ENCODE measurements at regions not wholly inside any gene's neighbourhood (a gene's known extent, or its start where the extent isn't known, plus 50 kb on each side); places are given as distances from the start of the nearest gene placed in this dataset.
A peak's percentile ranks its signal among the peaks of the same experiment; 100 is the strongest.

GRCh38 chr13:99072356-99072755 is 94.5 kb upstream of the DOCK9 start:
- Histone ChIP-seq H3K36me3 (ENCODE audit: control insufficient read depth in 5 of 5, insufficient read depth in 5 of 5, low read length in 5 of 5) (no peaks in the 10 kb centered on the region), H3K4me3 (ENCODE audit: low read depth in 1 of 5, low read length in 5 of 5) (no peak overlapping the region), H3K9me3 (ENCODE audit: control insufficient read depth in 5 of 5, low read length in 5 of 5) (peaks cover 0 to 10% (median 5%) of the 10 kb centered on the region in 5 donors), H3K4me1 (ENCODE audit: control insufficient read depth in 5 of 5, insufficient read depth in 5 of 5, low read length in 5 of 5) (peaks cover 0 to 2% (median 0%) of the 10 kb centered on the region in 5 donors), H3K9ac (ENCODE audit: low read length in 5 of 5) (no peak overlapping the region), H3K27ac (ENCODE audit: low read depth, low read length) (no peak overlapping the region), H3K27me3 (ENCODE audit: control insufficient read depth in 5 of 5, insufficient read depth in 4 of 5, low read length in 5 of 5) (peaks cover 0 to 3% (median 0%) of the 10 kb centered on the region in 5 donors)

GRCh38 chr13:99072941-99073340 is 95.1 kb upstream of the DOCK9 start:
- Histone ChIP-seq H3K27ac (ENCODE audit: low read depth, low read length) (no peak overlapping the region), H3K9me3 (ENCODE audit: control insufficient read depth in 5 of 5, low read length in 5 of 5) (peaks cover 0 to 10% (median 5%) of the 10 kb centered on the region in 5 donors), H3K4me1 (ENCODE audit: control insufficient read depth in 5 of 5, insufficient read depth in 5 of 5, low read length in 5 of 5) (no peaks in the 10 kb centered on the region), H3K9ac (ENCODE audit: low read length in 5 of 5) (no peak overlapping the region), H3K4me3 (ENCODE audit: low read depth in 1 of 5, low read length in 5 of 5) (no peak overlapping the region), H3K36me3 (ENCODE audit: control insufficient read depth in 5 of 5, insufficient read depth in 5 of 5, low read length in 5 of 5) (no peaks in the 10 kb centered on the region), H3K27me3 (ENCODE audit: control insufficient read depth in 5 of 5, insufficient read depth in 4 of 5, low read length in 5 of 5) (peaks cover 0 to 3% (median 0%) of the 10 kb centered on the region in 5 donors)

- Histone ChIP-seq H3K27me3 (ENCODE audit: control insufficient read depth in 5 of 5, insufficient read depth in 4 of 5, low read length in 5 of 5) (peaks cover 0 to 3% (median 0%) of the 10 kb centered on the region in 5 donors), H3K36me3 (ENCODE audit: control insufficient read depth in 5 of 5, insufficient read depth in 5 of 5, low read length in 5 of 5) (no peaks in the 10 kb centered on the region), H3K4me1 (ENCODE audit: control insufficient read depth in 5 of 5, insufficient read depth in 5 of 5, low read length in 5 of 5) (no peaks in the 10 kb centered on the region), H3K9me3 (ENCODE audit: control insufficient read depth in 5 of 5, low read length in 5 of 5) (peaks cover 0 to 10% (median 5%) of the 10 kb centered on the region in 5 donors), H3K27ac (ENCODE audit: low read depth, low read length) (no peak overlapping the region), H3K9ac (ENCODE audit: low read length in 5 of 5) (no peak overlapping the region), H3K4me3 (ENCODE audit: low read depth in 1 of 5, low read length in 5 of 5) (no peak overlapping the region)
These were observed 96.8 kb upstream of the DOCK9 start for GRCh38 chr13:99074693-99075092.

- Histone ChIP-seq H3K9me3 (ENCODE audit: control insufficient read depth in 5 of 5, low read length in 5 of 5) (peaks cover 0 to 10% (median 5%) of the 10 kb centered on the region in 5 donors), H3K27ac (ENCODE audit: low read depth, low read length) (no peak overlapping the region), H3K27me3 (ENCODE audit: control insufficient read depth in 5 of 5, insufficient read depth in 4 of 5, low read length in 5 of 5) (peaks cover 0 to 3% (median 0%) of the 10 kb centered on the region in 5 donors), H3K36me3 (ENCODE audit: control insufficient read depth in 5 of 5, insufficient read depth in 5 of 5, low read length in 5 of 5) (no peaks in the 10 kb centered on the region), H3K9ac (ENCODE audit: low read length in 5 of 5) (no peak overlapping the region), H3K4me3 (ENCODE audit: low read depth in 1 of 5, low read length in 5 of 5) (no peak overlapping the region), H3K4me1 (ENCODE audit: control insufficient read depth in 5 of 5, insufficient read depth in 5 of 5, low read length in 5 of 5) (no peaks in the 10 kb centered on the region)
These were observed 97.7 kb upstream of the DOCK9 start for GRCh38 chr13:99075268-99076191.

GRCh38 chr13:99078017-99078771 is 100.3 kb upstream of the DOCK9 start:
- H3K27ac ChIP-seq (ENCODE audit: low read depth, low read length): no peak overlapping the region
- no peaks in the 10 kb centered on the region for H3K27me3 ChIP-seq (ENCODE audit: control insufficient read depth in 5 of 5, insufficient read depth in 4 of 5, low read length in 5 of 5)
- H3K36me3 ChIP-seq (ENCODE audit: control insufficient read depth in 5 of 5, insufficient read depth in 5 of 5, low read length in 5 of 5): no peaks in the 10 kb centered on the region
- H3K9me3 ChIP-seq (ENCODE audit: control insufficient read depth in 5 of 5, low read length in 5 of 5): peaks cover 0 to 9% (median 5%) of the 10 kb centered on the region in 5 donors
- no peaks in the 10 kb centered on the region for H3K4me1 ChIP-seq (ENCODE audit: control insufficient read depth in 5 of 5, insufficient read depth in 5 of 5, low read length in 5 of 5)
- H3K4me3 ChIP-seq (ENCODE audit: low read depth in 1 of 5, low read length in 5 of 5): no peak overlapping the region
- no peak overlapping the region for H3K9ac ChIP-seq (ENCODE audit: low read length in 5 of 5)

GRCh38 chr13:99080131-99080530 is 102.3 kb upstream of the DOCK9 start:
- H3K9me3 ChIP-seq (ENCODE audit: control insufficient read depth in 5 of 5, low read length in 5 of 5): no peaks in the 10 kb centered on the region
- no peak overlapping the region for H3K9ac ChIP-seq (ENCODE audit: low read length in 5 of 5)
- peaks cover 0 to 4% (median 0%) of the 10 kb centered on the region in 5 donors for H3K27me3 ChIP-seq (ENCODE audit: control insufficient read depth in 5 of 5, insufficient read depth in 4 of 5, low read length in 5 of 5)
- no peak overlapping the region for H3K27ac ChIP-seq (ENCODE audit: low read depth, low read length)
- H3K36me3 ChIP-seq (ENCODE audit: control insufficient read depth in 5 of 5, insufficient read depth in 5 of 5, low read length in 5 of 5): no peaks in the 10 kb centered on the region
- no peak overlapping the region for H3K4me3 ChIP-seq (ENCODE audit: low read depth in 1 of 5, low read length in 5 of 5)
- H3K4me1 ChIP-seq (ENCODE audit: control insufficient read depth in 5 of 5, insufficient read depth in 5 of 5, low read length in 5 of 5): peaks cover 0 to 12% (median 2%) of the 10 kb centered on the region in 5 donors

GRCh38 chr13:99083981-99084380 is 106.1 kb upstream of the DOCK9 start:
- Histone ChIP-seq H3K9ac (ENCODE audit: low read length in 5 of 5) (no peak overlapping the region), H3K27me3 (ENCODE audit: control insufficient read depth in 5 of 5, insufficient read depth in 4 of 5, low read length in 5 of 5) (peaks cover 0 to 5% (median 0%) of the 10 kb centered on the region in 5 donors), H3K4me1 (ENCODE audit: control insufficient read depth in 5 of 5, insufficient read depth in 5 of 5, low read length in 5 of 5) (peaks cover 4 to 31% (median 26%) of the 10 kb centered on the region in 5 donors), H3K9me3 (ENCODE audit: control insufficient read depth in 5 of 5, low read length in 5 of 5) (no peaks in the 10 kb centered on the region), H3K36me3 (ENCODE audit: control insufficient read depth in 5 of 5, insufficient read depth in 5 of 5, low read length in 5 of 5) (no peaks in the 10 kb centered on the region), H3K27ac (ENCODE audit: low read depth, low read length) (no peak overlapping the region), H3K4me3 (ENCODE audit: low read depth in 1 of 5, low read length in 5 of 5) (no peak overlapping the region)

GRCh38 chr13:99085139-99085807 is 107.4 kb upstream of the DOCK9 start:
- Histone ChIP-seq H3K27me3 (ENCODE audit: control insufficient read depth in 5 of 5, insufficient read depth in 4 of 5, low read length in 5 of 5) (peaks cover 0 to 5% (median 3%) of the 10 kb centered on the region in 5 donors), H3K9me3 (ENCODE audit: control insufficient read depth in 5 of 5, low read length in 5 of 5) (no peaks in the 10 kb centered on the region), H3K36me3 (ENCODE audit: control insufficient read depth in 5 of 5, insufficient read depth in 5 of 5, low read length in 5 of 5) (no peaks in the 10 kb centered on the region), H3K4me1 (ENCODE audit: control insufficient read depth in 5 of 5, insufficient read depth in 5 of 5, low read length in 5 of 5) (peaks cover 4 to 31% (median 26%) of the 10 kb centered on the region in 5 donors), H3K9ac (ENCODE audit: low read length in 5 of 5) (peak overlapping the region in 1 of 5 donors; percentile 17), H3K4me3 (ENCODE audit: low read depth in 1 of 5, low read length in 5 of 5) (peak overlapping the region in 4 of 5 donors; percentile 61 to 82 (median 73)), H3K27ac (ENCODE audit: low read depth, low read length) (no peak overlapping the region)

DNA sequence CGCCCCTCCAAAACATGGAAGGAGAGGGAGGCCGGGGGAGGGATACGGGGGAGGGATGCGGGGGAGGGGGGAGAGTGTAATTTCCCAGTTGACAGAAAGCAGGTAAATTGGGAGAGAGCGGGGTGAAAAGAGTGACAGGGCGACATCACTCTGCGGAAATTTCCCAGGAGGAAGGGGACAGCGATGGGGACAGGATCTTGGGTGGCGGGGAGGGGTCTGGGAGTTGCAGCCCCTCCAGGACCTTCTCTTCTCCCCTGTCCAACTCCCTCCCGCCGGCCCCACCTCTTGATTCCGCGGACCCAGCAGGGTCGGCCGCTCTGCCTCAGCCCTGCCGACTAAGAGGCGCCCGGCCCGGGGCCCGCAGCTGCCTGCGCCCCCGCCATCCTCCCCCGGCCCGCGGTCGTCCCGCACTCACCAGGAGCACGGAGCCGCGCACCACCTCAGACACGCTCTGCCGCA is 108.0 kb upstream of the DOCK9 start:
- Histone ChIP-seq H3K9ac (ENCODE audit: low read length in 5 of 5) (peak overlapping the region in 3 of 5 donors; percentile 45 to 59 (median 56)), H3K27ac (ENCODE audit: low read depth, low read length) (no peak overlapping the region)

More for the DNA sequence above, 108.0 kb upstream of the DOCK9 start:
- Histone ChIP-seq H3K4me1 (ENCODE audit: control insufficient read depth in 5 of 5, insufficient read depth in 5 of 5, low read length in 5 of 5) (peaks cover 4 to 31% (median 26%) of the 10 kb centered on the region in 5 donors), H3K27me3 (ENCODE audit: control insufficient read depth in 5 of 5, insufficient read depth in 4 of 5, low read length in 5 of 5) (peaks cover 0 to 5% (median 3%) of the 10 kb centered on the region in 5 donors), H3K9me3 (ENCODE audit: control insufficient read depth in 5 of 5, low read length in 5 of 5) (no peaks in the 10 kb centered on the region), H3K4me3 (ENCODE audit: low read depth in 1 of 5, low read length in 5 of 5) (peak overlapping the region; percentile 61 to 82 (median 64)), H3K36me3 (ENCODE audit: control insufficient read depth in 5 of 5, insufficient read depth in 5 of 5, low read length in 5 of 5) (no peaks in the 10 kb centered on the region)

Data from subcutaneous abdominal adipose tissue (tissue), 5 donors.